BLaER1 treated with 17β-estradiol and CSF1 and Interleukin-3, amounts not matched to agents 10 nM and 100 nM (cell line): ENCODE measurements at regions not wholly inside any gene's neighbourhood (a gene's known extent, or its start where the extent isn't known, plus 50 kb on each side); places are given as distances from the start of the nearest gene placed in this dataset.

Source experiments
- H3K27ac ChIP-seq, 11 experiments: shearing (Covaris generic); formaldehyde crosslinking; 2 replicates each; pipeline ENCODE4 v1.8.1; 2022
- H3K27me3 ChIP-seq, 11 experiments: shearing (Covaris generic); formaldehyde crosslinking; 2 replicates each; pipeline ENCODE4 v1.8.1; 2022
- H3K36me3 ChIP-seq, 11 experiments: shearing (Covaris generic); formaldehyde crosslinking; 2 replicates each; pipeline ENCODE4 v1.8.1; 2022
- H3K4me1 ChIP-seq, 10 experiments: shearing (Covaris generic); formaldehyde crosslinking; 2 replicates each; pipeline ENCODE4 v1.8.1; 2022
- H3K4me2 ChIP-seq, 11 experiments: shearing (Covaris generic); formaldehyde crosslinking; 2 replicates each; pipeline ENCODE4 v1.8.1; 2022
- H3K4me3 ChIP-seq, 10 experiments: shearing (Covaris generic); formaldehyde crosslinking; 2 replicates each; pipeline ENCODE4 v1.8.1; 2022
- H3K9ac ChIP-seq, 11 experiments: shearing (Covaris generic); formaldehyde crosslinking; 2 replicates each; pipeline ENCODE4 v1.8.1; 2022
- H3K9me3 ChIP-seq, 11 experiments: shearing (Covaris generic); formaldehyde crosslinking; replicated peaks in 1 of 11; 2 replicates each; pipeline ENCODE4 v1.8.1; 2022
- H4K20me1 ChIP-seq, 11 experiments: shearing (Covaris generic); formaldehyde crosslinking; 2 replicates each; pipeline ENCODE4 v1.8.1; 2022
- Cebpa-rat ChIP-seq, 11 experiments: shearing (Covaris generic); IDR thresholded peaks; 2 replicates each; pipeline ENCODE4 v1.8.1; 2022

DNA sequence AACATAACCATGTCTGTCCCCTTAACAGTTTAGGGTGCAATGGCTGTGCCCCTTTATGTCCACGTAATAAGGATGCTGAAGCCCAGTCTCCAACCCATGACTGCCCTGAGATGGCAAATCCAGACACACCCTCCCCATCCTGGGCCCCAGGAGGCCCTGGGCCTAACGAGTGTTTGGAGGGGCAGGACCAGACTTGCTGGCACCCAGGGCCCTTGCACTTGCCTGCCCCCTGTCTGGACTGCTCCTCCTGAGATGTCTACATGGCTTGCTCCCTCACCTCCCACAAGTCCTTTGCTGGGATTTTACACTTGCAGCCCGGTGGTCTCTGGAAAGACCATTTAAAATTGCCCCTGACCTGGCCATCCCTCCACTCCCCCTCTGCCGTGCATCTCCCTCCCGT, 132.2 kb upstream of the NECTIN1 start:
- Histone ChIP-seq H4K20me1 (peaks cover 0 to 5% (median 0%) of the 10 kb centered on the region in 11 experiments; a peak in 1 of 22 replicates), H3K27me3 (no peaks in the 10 kb centered on the region), H3K9me3 (no peaks in the 10 kb centered on the region), H3K27ac (no peak overlapping the region), H3K4me3 (no peak overlapping the region), H3K4me2 (no peak overlapping the region), H3K4me1 (0 out of 20 replicates have a peak, but pooled peaks cover 0 to 4% (median 0%) of the 10 kb centered on the region in 10 experiments), H3K36me3 (no peaks in the 10 kb centered on the region), H3K9ac (no peak overlapping the region)
- TF ChIP-seq Cebpa-rat (IDR thresholded peaks at IDR 0.05): no peak

DNA sequence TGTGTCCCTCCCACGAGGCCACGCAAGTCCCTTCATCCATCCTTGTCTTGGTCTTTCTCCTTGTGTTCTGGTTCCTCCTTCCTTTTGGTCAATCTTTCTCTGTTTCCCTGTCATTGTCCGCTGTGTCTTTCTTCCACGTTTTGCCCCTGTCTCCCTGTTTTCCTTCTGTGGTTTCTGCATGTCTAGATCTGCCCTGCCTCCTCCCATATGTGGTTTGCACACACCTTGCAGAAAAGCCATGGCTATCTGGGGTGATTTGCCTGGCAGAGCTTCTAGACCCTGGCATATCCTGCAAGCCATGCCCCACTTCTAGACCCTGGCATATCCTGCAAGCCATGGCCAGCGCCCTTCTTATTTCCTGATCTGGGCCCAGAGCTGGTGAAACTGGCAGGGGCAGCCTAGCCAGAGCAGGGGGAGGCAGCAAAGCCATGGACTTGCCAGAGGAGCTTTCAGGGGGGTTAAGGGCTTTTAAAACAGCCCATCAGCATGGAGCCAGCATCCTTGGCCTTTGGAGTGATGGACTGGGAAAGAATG, 131.6 kb upstream of the NECTIN1 start:
- peaks cover 0 to 5% (median 0%) of the 10 kb centered on the region in 11 experiments; a peak in 1 of 22 replicates for H4K20me1 ChIP-seq
- H3K36me3 ChIP-seq: no peaks in the 10 kb centered on the region
- H3K4me3 ChIP-seq: no peak overlapping the region
- H3K27ac ChIP-seq: no peak overlapping the region
- H3K27me3 ChIP-seq: no peaks in the 10 kb centered on the region
- no peak overlapping the region for H3K9ac ChIP-seq
- no peaks in the 10 kb centered on the region for H3K9me3 ChIP-seq
- no peak overlapping the region for H3K4me2 ChIP-seq
- TF ChIP-seq Cebpa-rat (IDR thresholded peaks at IDR 0.05): no peak
- peaks cover 0 to 4% (median 0%) of the 10 kb centered on the region in 10 experiments; a peak in 1 of 20 replicates for H3K4me1 ChIP-seq

DNA sequence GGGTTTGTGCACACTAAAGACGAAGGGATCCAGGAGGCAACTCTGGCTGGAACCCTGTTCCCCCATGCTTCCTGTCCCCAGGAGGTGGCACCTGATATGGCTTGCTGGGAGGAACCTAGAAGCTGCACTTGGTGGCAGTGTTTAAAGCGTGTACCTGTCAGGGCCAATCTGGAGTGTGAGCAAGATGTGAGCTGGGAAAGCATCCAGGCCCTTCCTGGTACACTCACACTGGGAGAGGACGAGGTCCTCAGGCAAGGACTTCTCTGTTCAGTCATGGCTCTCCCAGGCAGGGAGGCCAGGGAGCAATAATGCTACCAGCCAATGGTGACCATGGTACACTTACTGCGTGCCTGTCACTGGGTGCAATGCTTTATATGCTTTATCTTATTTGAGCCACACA, 130.7 kb upstream of the NECTIN1 start:
- H3K9ac ChIP-seq: no peak overlapping the region
- no peak overlapping the region for H3K4me3 ChIP-seq
- no peaks in the 10 kb centered on the region for H3K36me3 ChIP-seq
- no peaks in the 10 kb centered on the region for H3K9me3 ChIP-seq
- H3K27ac ChIP-seq: no peak overlapping the region
- H3K4me2 ChIP-seq: no peak overlapping the region
- H3K27me3 ChIP-seq: no peaks in the 10 kb centered on the region
- H3K4me1 ChIP-seq: peaks cover under 1 to 12% (median 6%) of the 10 kb centered on the region in 10 experiments; a peak in 16 of 20 replicates
- H4K20me1 ChIP-seq: peaks cover 0 to 5% (median 0%) of the 10 kb centered on the region in 11 experiments; a peak in 1 of 22 replicates
- no peak for TF ChIP-seq Cebpa-rat (IDR thresholded peaks at IDR 0.05)

DNA sequence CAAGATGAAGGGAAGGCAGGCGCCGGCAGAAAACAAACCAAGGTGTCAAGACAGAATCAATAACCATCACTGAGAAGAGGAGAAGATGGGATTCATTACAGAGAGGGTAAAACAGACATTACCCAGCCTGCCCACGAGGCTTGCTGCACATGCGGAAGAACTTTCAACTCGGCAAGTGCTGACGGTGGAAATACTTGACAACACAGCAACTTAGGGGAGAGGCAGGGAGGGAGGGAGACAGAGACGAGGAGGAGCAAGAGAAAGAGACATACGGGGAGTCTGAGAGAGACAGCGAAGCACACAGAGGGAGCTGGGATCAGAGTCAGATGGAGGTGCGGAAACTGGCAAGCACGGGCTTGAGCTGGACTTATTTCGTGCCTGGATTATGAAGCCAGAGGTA, 129.3 kb upstream of the NECTIN1 start:
- Histone ChIP-seq H3K27ac (no peak overlapping the region), H3K4me1 (peaks cover 6 to 20% (median 14%) of the 10 kb centered on the region in 10 experiments; a peak in 17 of 20 replicates)
- no peak for TF ChIP-seq Cebpa-rat (IDR thresholded peaks at IDR 0.05)

DNA sequence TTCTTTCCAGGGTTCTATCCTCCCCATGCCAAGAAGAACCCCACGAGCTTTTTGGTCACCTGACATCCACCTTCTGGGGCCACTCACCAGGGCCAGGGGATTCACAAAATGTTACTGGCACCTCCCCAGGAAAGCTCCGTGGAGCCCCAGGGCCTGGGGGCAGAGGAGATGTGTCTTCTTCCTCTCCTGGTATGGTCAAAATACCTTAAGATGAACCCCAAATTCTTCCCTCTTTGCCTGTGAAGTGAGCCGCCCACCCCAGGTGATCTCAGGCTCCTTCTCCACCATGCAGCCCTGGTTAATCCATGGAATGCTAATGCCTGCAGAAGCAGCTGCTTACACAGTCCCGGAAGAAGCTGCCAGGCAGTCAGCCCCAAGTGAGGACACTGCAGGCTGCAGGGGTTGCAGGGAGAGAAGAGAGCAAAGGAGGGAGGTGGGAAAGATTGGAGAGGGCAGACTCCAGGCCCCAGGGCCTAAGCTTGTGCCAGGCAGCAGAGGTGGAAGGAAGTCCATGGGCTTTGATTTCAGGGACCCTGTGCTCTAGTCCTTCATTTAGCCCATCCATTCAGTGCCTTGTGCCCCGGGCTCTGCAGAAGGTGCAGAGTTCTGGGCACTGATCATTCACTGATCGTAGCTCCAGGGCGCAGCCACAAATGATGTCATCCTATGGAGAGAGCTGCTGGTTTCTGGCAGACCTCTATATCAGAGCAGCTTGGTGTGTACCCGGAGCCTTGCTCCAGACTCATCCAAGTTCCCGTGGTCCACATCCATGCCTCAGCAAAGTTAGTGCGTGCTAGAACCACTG, 127.9 kb upstream of the NECTIN1 start:
- H4K20me1 ChIP-seq: 0 out of 22 replicates have a peak, but pooled peaks cover 0 to 5% (median 0%) of the 10 kb centered on the region in 11 experiments
- no peaks in the 10 kb centered on the region for H3K27me3 ChIP-seq
- no peak overlapping the region for H3K4me3 ChIP-seq
- peaks cover 6 to 20% (median 14%) of the 10 kb centered on the region in 10 experiments; a peak in 17 of 20 replicates for H3K4me1 ChIP-seq
- H3K36me3 ChIP-seq: no peaks in the 10 kb centered on the region
- no peak for TF ChIP-seq Cebpa-rat (IDR thresholded peaks at IDR 0.05)
- H3K4me2 ChIP-seq: no peak overlapping the region
- no peak overlapping the region for H3K9ac ChIP-seq
- no peaks in the 10 kb centered on the region for H3K9me3 ChIP-seq
- no peak overlapping the region for H3K27ac ChIP-seq

More for the DNA sequence above, 129.3 kb upstream of the NECTIN1 start:
- Histone ChIP-seq H3K9ac (no peak overlapping the region), H3K4me3 (no peak overlapping the region), H4K20me1 (0 out of 22 replicates have a peak, but pooled peaks cover 0 to 5% (median 0%) of the 10 kb centered on the region in 11 experiments), H3K9me3 (no peaks in the 10 kb centered on the region), H3K36me3 (no peaks in the 10 kb centered on the region), H3K4me2 (no peak overlapping the region), H3K27me3 (no peaks in the 10 kb centered on the region)

DNA sequence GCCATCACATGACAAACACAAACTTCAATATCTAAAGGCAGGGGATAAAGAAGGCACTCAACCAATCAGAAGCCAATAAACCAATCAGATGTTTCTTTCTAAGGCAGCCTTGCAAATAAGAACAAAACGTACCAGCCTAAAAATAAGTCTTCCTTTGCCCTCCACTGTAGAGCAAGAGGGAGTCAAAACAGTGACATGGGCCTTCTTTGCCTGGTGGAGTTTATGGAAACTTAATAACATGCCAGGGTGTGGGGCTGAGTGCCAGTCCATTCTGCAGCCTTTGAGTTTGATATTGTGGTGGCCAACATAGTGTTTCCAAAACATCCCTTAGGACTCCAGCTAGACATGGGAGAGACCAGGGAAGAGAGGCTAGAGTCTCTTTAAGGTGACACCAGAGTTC, 126.1 kb upstream of the NECTIN1 start:
- Histone ChIP-seq H3K27ac (no peak overlapping the region), H3K4me1 (peaks cover 6 to 20% (median 14%) of the 10 kb centered on the region in 10 experiments; a peak in 17 of 20 replicates), H3K4me2 (peak overlapping the region; percentile 37 to 88 (median 67); a peak in 19 of 22 replicates), H3K9ac (no peak overlapping the region), H3K4me3 (0 out of 20 replicates have a peak overlapping the region, but pooled peaks of 1 of the 10 experiments have one; percentile 28), H4K20me1 (0 out of 22 replicates have a peak, but pooled peaks cover 0 to 5% (median 0%) of the 10 kb centered on the region in 11 experiments), H3K27me3 (no peaks in the 10 kb centered on the region), H3K9me3 (no peaks in the 10 kb centered on the region), H3K36me3 (no peaks in the 10 kb centered on the region)
- no peak for TF ChIP-seq Cebpa-rat (IDR thresholded peaks at IDR 0.05)

DNA sequence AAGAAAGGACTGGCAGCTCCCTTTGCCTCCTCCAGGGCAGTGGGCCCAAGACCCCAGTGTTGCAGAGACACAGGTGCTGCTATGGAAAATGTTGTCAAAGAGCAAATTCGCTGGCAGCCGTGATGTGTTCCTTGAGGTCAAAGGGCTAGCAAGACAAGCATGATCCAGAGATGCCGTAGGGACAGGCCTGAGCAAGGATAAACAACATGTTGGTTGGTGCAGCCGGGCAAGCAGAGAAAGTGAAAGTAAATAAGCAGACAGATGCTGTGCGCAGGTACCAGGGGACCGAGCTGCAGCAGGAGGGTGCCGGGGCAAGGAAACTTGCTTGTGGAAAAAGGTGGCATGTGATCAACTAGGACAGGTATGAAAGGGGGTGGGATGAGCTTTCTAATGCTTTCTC, 125.5 kb upstream of the NECTIN1 start:
- no peak for TF ChIP-seq Cebpa-rat (IDR thresholded peaks at IDR 0.05)
- H3K27ac ChIP-seq: no peak overlapping the region
- no peaks in the 10 kb centered on the region for H3K9me3 ChIP-seq
- 0 out of 22 replicates have a peak overlapping the region, but pooled peaks of 1 of the 11 experiments have one; percentile 0 for H3K9ac ChIP-seq
- 0 out of 20 replicates have a peak overlapping the region, but pooled peaks of 1 of the 10 experiments have one; percentile 28 for H3K4me3 ChIP-seq
- no peaks in the 10 kb centered on the region for H3K36me3 ChIP-seq
- peak overlapping the region; percentile 37 to 88 (median 67); a peak in 20 of 22 replicates for H3K4me2 ChIP-seq
- H3K4me1 ChIP-seq: peaks cover 6 to 20% (median 14%) of the 10 kb centered on the region in 10 experiments; a peak in 17 of 20 replicates
- H4K20me1 ChIP-seq: 0 out of 22 replicates have a peak, but pooled peaks cover 0 to 4% (median 0%) of the 10 kb centered on the region in 11 experiments
- no peaks in the 10 kb centered on the region for H3K27me3 ChIP-seq

DNA sequence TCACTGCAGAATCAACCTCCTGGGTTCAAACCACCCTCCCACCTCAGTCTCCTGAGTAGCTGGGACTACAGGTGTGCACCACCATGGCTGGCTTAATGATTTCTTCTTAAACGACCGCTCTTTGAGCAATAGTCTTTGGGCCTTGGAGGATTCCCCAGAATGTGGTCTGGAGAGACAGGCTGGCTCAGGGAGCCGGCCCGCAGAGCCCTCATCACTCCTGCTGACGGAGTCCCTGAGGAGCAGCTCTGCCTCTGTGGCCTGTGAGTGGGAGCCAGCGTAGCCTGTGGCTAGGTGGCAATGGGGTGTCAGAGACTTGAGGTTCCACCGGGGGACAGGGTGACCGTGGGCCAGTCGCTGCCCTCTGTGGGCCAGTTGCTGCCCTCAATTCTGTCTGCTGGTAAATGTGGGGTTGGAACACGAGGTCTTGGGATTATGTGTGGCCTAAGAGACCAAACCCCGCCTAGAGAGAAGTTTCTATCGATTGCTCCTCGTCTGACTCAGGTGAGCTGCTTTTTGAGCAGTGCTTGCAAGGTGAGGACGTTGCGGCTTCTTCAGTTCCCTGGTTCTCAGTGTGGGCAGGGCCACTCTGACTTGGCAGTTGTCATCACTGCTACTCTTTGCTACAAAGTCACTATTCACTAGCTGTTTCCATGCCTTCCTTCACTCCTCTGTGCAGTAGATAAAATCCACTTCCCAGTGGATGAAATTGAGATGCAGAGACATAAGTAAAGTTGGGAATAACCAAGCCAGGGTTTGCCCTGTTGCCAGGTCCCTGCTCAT, 124.8 kb upstream of the NECTIN1 start:
- Histone ChIP-seq H3K27me3 (no peaks in the 10 kb centered on the region), H3K9me3 (no peaks in the 10 kb centered on the region)
- TF ChIP-seq Cebpa-rat (IDR thresholded peaks at IDR 0.05): no peak

More for the DNA sequence above, 124.8 kb upstream of the NECTIN1 start:
- H3K4me1 ChIP-seq: peaks cover 6 to 20% (median 14%) of the 10 kb centered on the region in 10 experiments; a peak in 17 of 20 replicates
- H3K36me3 ChIP-seq: no peaks in the 10 kb centered on the region
- H3K27ac ChIP-seq: no peak overlapping the region
- H3K4me2 ChIP-seq: peak overlapping the region in 8 of 11 experiments; percentile 62 to 88 (median 72); a peak in 16 of 22 replicates
- no peaks in the 10 kb centered on the region for H4K20me1 ChIP-seq
- H3K9ac ChIP-seq: no peak overlapping the region
- no peak overlapping the region for H3K4me3 ChIP-seq
